Loucy (cell line): ENCODE measurements at regions not wholly inside any gene's neighbourhood (a gene's known extent, or its start where the extent isn't known, plus 50 kb on each side); places are given as distances from the start of the nearest gene placed in this dataset.

Experiments
- H2AFZ ChIP-seq: fragments of 200-600 bp; sonication (generic); 2 replicates; pipeline ENCODE4 v1.6.0; 2016; ENCODE audit warnings: antibody characterized with exemption, mild to moderate bottlenecking, low read length, moderate library complexity
- H3F3A ChIP-seq: fragments of 200-600 bp; 2 replicates; pipeline ENCODE4 v1.6.0; 2016; ENCODE audit warnings: antibody characterized with exemption, low read depth, mild to moderate bottlenecking
- H3K27me3 ChIP-seq: fragments of 200-600 bp; sonication (generic); 2 replicates; pipeline ENCODE4 v1.6.1; 2014; ENCODE audit warnings: low read length, mild to moderate bottlenecking; ENCODE audit not compliant: insufficient read depth, poor library complexity, severe bottlenecking
- H3K36me3 ChIP-seq: fragments of 200-600 bp; sonication (generic); 2 replicates; pipeline ENCODE4 v1.6.1; 2016; ENCODE audit warnings: low read length; ENCODE audit not compliant: insufficient read depth
- H3K4me1 ChIP-seq: fragments of 200-600 bp; sonication (generic); 2 replicates; pipeline ENCODE4 v1.5.1; 2014; ENCODE audit warnings: low read length, mild to moderate bottlenecking; ENCODE audit not compliant: insufficient read depth, poor library complexity, severe bottlenecking
- H3K4me2 ChIP-seq: fragments of 200-600 bp; sonication (generic); 2 replicates; pipeline ENCODE4 v1.6.0; 2014; ENCODE audit warnings: antibody characterized with exemption, low read length, low read depth, mild to moderate bottlenecking; ENCODE audit not compliant: poor library complexity, severe bottlenecking
- H3K4me3 ChIP-seq: fragments of 200-600 bp; sonication (generic); 2 replicates; pipeline ENCODE4 v1.5.1; 2014; ENCODE audit warnings: low read length, mild to moderate bottlenecking, mixed read lengths; ENCODE audit not compliant: poor library complexity, severe bottlenecking
- H3K79me2 ChIP-seq: fragments of 200-600 bp; sonication (generic); 2 replicates; pipeline ENCODE4 v1.6.1; 2014; ENCODE audit warnings: low read length; ENCODE audit not compliant: insufficient read depth
- H3K9ac ChIP-seq: fragments of 200-600 bp; sonication (generic); 2 replicates; pipeline ENCODE4 v1.6.0; 2014; ENCODE audit warnings: mild to moderate bottlenecking, low read depth, low read length, moderate library complexity; ENCODE audit not compliant: poor library complexity, severe bottlenecking
- H3K9me2 ChIP-seq: fragments of 200-600 bp; sonication (generic); replicated peaks from 2 replicates; pipeline ENCODE4 v1.6.1; 2016; ENCODE audit warnings: low read depth, low read length, mixed read lengths
- H3K9me3 ChIP-seq: fragments of 200-600 bp; sonication (generic); 2 replicates; pipeline ENCODE4 v1.6.1; 2014; ENCODE audit warnings: mild to moderate bottlenecking, antibody characterized with exemption, low read length, low read depth; ENCODE audit not compliant: insufficient read depth
- H4K20me1 ChIP-seq: fragments of 200-600 bp; sonication (generic); 2 replicates; pipeline ENCODE4 v1.6.0; 2014; ENCODE audit warnings: antibody characterized with exemption, low read length, mild to moderate bottlenecking; ENCODE audit not compliant: insufficient read depth, poor library complexity, severe bottlenecking
- CTCF ChIP-seq: fragments of 200-600 bp; sonication (generic); conservative IDR thresholded peaks from 2 replicates; pipeline ENCODE4 v1.5.1; 2014; ENCODE audit warnings: mild to moderate bottlenecking, antibody characterized with exemption, low read length
- EZH2phosphoT487 ChIP-seq: fragments of 200-600 bp; IDR thresholded peaks from 2 replicates; pipeline ENCODE4 v1.6.1; 2018; ENCODE audit warnings: antibody characterized with exemption, mild to moderate bottlenecking, moderate library complexity, borderline replicate concordance

GRCh38 chr3:25982756-25983155 is 192.9 kb downstream of the OXSM start:
- no peaks in the 10 kb centered on the region for H3K4me1 ChIP-seq
- no peaks in the 10 kb centered on the region for H3K9me3 ChIP-seq

GRCh38 chr3:25985621-25986020 is 195.7 kb downstream of the OXSM start:
- Histone ChIP-seq H3K4me3 (no peak overlapping the region), H3K9ac (no peak overlapping the region), H3K9me3 (no peaks in the 10 kb centered on the region), H3K4me2 (no peak overlapping the region), H3K36me3 (no peaks in the 10 kb centered on the region), H3K27me3 (no peaks in the 10 kb centered on the region), H3F3A (no peaks in the 10 kb centered on the region), H3K79me2 (no peaks in the 10 kb centered on the region), H4K20me1 (no peaks in the 10 kb centered on the region), H3K9me2 (no peaks in the 10 kb centered on the region), H3K4me1 (no peaks in the 10 kb centered on the region), H2AFZ (no peak overlapping the region)
- TF ChIP-seq EZH2phosphoT487: no peak
- no peak for TF ChIP-seq CTCF

More at GRCh38 chr3:25982756-25983155, 192.9 kb downstream of the OXSM start:
- Histone ChIP-seq H2AFZ (no peak overlapping the region), H3F3A (no peaks in the 10 kb centered on the region), H3K27me3 (no peaks in the 10 kb centered on the region), H3K79me2 (no peaks in the 10 kb centered on the region), H4K20me1 (no peaks in the 10 kb centered on the region), H3K4me2 (no peak overlapping the region), H3K9me2 (no peaks in the 10 kb centered on the region), H3K9ac (no peak overlapping the region), H3K4me3 (no peak overlapping the region), H3K36me3 (no peaks in the 10 kb centered on the region)
- TF ChIP-seq CTCF: no peak
- no peak for TF ChIP-seq EZH2phosphoT487

- H4K20me1 ChIP-seq: no peaks in the 10 kb centered on the region
- no peaks in the 10 kb centered on the region for H3F3A ChIP-seq
- H3K27me3 ChIP-seq: no peaks in the 10 kb centered on the region
- TF ChIP-seq EZH2phosphoT487 (no peak), CTCF (no peak)
- no peaks in the 10 kb centered on the region for H3K9me3 ChIP-seq
- no peak overlapping the region for H3K4me2 ChIP-seq
- no peaks in the 10 kb centered on the region for H3K4me1 ChIP-seq
- no peak overlapping the region for H2AFZ ChIP-seq
- no peaks in the 10 kb centered on the region for H3K36me3 ChIP-seq
- H3K4me3 ChIP-seq: no peak overlapping the region
- H3K9me2 ChIP-seq: no peaks in the 10 kb centered on the region
- H3K79me2 ChIP-seq: no peaks in the 10 kb centered on the region
- no peak overlapping the region for H3K9ac ChIP-seq
These were observed 202.7 kb downstream of the OXSM start for GRCh38 chr3:25992606-25993005.
